Astrocyte (in vitro differentiated cells and primary cell): ENCODE measurements at regions not wholly inside any gene's neighbourhood (a gene's known extent, or its start where the extent isn't known, plus 50 kb on each side); places are given as distances from the start of the nearest gene placed in this dataset.

Experiments used
- EZH2 ChIP-seq: IDR thresholded peaks from 2 replicates; pipeline ENCODE4 v1.6.1; 2012; ENCODE audit warnings: mild to moderate bottlenecking, low read length, inconsistent platforms; ENCODE audit not compliant: insufficient read depth
- TF ChIP-seq, protein P1 (sequence below): IDR thresholded peaks from 2 replicates; pipeline ENCODE4 v1.5.1; 2011; ENCODE audit warnings: low read depth, mild to moderate bottlenecking, inconsistent platforms, low read length, moderate library complexity; ENCODE audit not compliant: insufficient read depth

DNA sequence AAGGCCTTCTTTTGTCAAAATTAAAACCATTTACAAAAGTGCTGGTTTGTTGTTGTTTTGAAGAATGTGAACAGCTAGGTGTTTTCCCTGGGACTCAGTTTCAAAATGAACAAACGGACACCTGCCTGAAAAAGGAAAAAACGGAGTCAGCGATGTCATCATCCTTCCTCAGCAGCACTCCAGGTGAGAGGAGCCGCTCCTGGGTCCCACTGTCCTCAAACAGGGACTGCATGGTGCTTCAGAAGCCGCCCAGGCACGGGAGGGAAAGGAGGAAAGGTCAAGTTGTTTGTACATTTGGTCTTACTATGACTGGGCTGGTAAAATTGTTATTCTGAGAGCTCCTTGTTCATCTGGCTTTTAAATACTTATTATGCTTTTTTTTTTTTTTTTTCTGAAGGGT is 69.0 kb upstream of the ZSWIM6 start:
- no peak for TF ChIP-seq EZH2
- TF ChIP-seq, protein P1, sequence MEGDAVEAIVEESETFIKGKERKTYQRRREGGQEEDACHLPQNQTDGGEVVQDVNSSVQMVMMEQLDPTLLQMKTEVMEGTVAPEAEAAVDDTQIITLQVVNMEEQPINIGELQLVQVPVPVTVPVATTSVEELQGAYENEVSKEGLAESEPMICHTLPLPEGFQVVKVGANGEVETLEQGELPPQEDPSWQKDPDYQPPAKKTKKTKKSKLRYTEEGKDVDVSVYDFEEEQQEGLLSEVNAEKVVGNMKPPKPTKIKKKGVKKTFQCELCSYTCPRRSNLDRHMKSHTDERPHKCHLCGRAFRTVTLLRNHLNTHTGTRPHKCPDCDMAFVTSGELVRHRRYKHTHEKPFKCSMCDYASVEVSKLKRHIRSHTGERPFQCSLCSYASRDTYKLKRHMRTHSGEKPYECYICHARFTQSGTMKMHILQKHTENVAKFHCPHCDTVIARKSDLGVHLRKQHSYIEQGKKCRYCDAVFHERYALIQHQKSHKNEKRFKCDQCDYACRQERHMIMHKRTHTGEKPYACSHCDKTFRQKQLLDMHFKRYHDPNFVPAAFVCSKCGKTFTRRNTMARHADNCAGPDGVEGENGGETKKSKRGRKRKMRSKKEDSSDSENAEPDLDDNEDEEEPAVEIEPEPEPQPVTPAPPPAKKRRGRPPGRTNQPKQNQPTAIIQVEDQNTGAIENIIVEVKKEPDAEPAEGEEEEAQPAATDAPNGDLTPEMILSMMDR: no peak
